NCI-H1694 (cell line): ENCODE measurements at regions not wholly inside any gene's neighbourhood (a gene's known extent, or its start where the extent isn't known, plus 50 kb on each side); places are given as distances from the start of the nearest gene placed in this dataset.

Experiments
- DNase-seq: peaks from one replicate; lab custom pipeline; 2025; lab: John Stamatoyannopoulos, UW

DNA sequence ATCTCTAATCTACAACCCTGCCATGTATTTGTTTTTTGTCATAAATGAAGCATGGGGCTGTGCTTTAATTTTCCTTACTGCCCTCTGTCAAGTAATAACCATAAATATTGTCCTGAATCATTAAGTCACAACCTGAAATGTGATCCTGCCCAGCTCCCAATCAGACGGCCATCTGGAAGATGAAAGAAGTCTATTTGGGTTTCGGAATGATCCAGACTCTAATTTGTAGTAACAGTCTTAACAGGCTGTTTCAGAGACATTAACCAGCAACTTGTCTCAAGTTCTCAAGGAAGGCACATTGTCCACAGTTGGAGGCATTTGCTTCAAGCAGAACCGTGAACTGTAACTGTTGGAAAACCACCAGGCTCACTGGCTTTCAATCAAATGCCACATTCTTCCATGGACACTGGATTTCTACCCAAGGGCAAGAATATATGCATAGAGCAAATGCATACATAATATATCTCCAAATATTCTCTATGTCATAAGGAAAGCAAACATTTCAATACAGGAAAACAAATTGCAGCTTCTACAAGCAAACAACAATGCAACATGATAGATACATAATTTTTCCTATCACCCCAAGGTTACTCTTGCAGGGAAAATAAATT, 405.2 kb upstream of the NPVF start:
- no peak for DNase-seq

DNA sequence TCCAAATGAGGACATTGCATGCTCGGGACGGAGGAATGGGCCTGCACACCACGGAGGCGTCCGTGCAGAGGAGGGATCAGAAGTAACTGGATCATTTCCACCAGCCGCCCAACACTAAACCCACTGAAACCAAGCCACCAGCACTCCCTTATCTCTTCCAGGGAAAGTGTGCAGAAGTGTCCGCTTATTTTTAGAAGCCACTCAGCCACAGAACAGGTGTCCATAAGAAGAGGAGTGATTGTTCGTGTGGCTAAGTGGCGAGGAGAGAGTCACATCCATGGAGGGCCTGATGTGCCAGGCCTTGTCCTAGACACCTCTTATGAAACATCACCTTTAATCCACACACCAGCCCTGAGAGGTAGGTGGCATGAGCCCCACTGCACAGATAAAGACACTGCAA, 407.9 kb upstream of the NPVF start:
- no peak for DNase-seq

DNA sequence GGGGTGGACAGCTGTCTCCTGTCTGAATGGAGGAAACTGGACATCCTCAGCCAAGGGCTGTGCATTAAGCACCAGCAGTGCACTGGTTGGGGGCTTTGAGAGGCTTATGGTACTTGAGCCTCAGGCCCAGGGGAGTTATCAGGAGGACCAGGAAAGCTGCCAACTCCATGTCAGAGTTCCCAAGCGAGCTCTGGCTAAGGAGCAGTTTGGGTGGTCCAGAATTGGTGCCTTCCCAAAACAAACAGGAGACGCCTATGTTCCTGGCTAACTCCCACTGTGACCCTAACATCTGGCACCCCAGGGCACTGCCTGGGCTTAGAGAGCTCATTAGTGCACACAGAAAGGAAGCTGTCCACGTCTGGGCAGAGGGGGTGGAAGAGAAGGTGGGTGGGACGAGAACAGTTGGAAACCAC, 408.6 kb upstream of the NPVF start:
- no peak for DNase-seq

DNA sequence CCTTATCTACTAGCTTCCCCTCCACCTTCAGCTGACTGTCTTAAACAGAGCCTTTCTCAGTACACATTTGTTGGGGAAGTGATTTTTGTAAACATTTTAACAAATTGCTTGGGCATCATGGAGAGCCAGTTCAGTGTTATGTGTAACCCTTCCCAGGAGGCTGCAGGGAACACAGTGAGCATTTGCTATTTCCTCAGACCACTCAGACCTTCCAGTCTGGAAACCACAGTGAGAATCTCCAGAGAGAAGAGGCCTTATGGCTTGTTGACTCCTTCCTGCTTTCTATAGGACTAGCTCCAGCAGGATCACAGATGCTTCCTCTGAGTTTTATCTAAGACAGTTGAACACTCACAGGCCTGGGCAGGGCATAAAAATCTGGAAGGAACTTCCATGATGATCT, 409.8 kb upstream of the NPVF start:
- no peak for DNase-seq

DNA sequence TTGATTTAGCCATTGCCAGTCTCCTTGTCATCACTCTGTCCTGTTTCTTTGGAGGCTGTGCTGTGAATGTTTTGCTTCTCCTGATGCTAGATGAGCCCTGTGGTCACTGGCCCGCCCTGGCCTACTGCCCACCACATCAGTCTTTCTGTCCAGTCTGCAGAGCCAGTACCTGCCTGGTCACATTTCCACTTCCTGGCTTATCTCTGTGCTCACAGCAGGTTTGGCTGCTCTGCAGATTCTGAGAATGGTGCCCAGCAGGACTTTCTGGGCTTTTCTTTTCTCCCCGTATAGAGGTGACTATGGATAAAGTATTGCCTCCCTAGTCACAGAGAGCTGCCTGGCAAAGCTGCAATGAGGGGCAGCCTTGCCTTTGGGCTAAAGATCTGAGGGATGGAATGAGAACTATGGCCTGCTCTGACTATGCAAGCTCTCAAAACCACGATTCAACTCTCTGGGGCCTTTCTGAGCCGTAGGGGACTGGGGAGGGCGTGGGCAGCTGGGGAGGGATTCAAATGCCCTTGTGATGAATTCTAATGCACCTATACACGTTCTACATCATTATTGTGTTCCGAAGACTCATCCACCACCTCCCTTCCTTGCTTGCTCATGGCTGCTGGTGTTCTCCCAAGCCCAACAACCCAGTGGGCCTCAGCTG, 410.4 kb upstream of the NPVF start:
- DNase-seq = no peak

DNA sequence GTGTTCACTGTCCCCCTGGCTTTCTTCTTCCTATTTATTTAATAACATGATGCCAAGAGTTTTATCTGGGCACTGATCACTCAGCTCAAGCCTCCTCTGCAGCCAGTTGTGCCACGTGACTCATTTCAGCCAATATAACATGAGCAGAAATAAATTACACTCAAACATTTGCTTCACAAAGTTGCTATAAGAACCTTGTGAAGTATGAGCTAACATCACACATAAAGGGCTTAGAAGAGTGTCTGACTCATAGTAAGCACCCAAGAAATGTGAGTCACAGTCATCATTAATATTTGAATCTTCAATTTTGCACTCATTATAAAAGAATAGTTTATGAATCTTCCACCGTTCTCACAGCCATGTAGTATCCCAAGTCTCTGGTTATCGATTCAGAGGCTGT, 414.6 kb upstream of the NPVF start:
- no peak for DNase-seq

DNA sequence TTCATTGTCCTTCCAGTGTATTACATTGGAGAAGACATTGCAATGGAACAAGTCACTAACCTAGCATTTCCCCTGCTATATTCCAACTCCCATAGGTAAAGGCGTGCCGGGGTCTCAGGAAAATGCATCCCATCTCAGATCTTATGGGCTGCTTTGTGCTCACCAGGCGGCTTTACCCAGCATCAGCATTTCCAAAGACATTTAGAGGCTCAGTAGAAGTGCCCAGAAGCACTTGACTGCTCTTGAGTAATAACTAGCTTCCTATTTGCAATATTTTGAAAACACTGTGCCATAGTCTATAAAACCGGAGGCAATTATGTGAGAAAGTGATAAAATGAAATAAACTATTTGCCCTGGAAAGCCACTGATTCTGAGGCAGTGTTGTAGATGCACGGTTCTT, 415.0 kb upstream of the NPVF start:
- no peak for DNase-seq

DNA sequence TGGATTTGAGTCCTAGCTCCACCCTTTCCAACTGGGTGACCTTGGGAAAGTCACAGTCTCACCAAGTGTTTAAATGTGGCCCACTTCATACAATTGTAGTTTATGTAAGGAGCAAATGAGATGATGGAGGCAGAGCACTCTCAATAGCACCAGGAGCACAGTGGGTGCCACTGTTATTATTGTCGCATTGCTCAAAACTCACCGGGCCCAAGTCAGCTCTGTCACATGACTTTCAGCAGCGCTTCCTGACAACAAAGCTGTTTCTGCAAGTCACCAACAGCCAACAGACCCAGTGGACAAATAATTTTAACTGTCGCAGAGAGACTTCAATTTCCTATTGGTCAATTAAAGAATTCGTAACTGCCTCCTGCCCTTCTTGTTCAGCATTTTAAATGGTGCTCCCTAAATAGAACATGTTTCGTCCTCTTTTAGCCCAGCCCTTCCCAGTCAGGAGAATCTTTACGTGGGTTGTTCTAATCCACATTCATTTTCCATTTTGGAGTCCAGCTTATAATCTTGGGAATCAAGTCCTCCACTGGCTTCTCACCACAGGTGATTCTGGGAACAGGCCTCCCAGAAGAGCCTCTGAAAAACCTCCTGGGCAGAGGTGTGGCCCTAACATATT, 415.6 kb upstream of the NPVF start:
- DNase-seq = no peak

DNA sequence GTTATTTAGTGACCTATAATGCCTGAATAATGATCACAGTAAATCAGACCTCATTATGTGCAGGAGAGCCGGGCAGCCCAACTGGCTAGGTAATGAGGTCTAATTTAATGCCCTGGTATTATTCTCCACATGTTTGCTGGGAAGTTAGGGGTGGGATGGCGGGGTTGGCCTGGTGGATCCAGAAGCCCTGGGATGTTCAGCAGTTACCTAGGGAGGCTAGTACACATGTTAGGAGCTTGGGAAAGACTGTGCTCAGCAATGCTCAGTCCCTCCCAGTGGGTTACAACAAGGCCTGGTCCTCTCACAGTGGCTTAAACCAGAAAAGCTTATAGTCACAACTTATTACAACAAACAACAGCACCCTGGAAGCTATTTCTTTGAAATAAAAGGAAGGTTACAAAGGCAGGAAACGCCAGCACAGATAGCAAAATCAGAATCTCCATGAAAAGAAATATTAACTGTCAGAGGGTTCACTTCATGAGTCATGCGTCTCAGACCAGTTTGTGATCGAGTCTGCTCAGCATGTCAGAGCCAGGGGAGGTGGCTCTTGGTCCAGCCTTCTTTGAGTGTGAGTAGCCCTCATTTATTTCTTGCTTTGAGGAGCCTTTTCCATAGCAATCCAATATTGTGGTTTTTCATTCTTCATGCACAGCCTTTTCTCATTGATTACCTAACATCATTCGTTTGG, 418.6 kb upstream of the NPVF start:
- DNase-seq = no peak

DNA sequence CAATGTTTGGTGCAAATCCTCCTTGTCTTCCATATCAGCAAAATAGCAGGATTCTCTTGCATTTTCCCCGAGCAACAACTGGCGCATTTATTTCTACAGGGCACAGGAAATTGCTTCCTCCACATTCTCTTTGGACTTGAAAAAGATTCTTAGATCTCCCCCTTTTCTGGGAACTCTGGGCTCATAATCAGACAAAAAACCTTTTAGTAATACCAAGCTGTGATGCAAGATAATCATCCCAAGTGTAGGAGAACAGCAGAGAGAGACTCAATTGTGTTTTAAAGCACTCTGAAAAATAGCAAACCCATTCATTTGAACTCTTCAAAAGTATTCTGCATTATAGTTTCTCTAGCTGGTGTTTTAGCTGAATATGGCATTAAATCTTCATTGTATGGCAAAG, 419.6 kb upstream of the NPVF start:
- DNase-seq = no peak

DNA sequence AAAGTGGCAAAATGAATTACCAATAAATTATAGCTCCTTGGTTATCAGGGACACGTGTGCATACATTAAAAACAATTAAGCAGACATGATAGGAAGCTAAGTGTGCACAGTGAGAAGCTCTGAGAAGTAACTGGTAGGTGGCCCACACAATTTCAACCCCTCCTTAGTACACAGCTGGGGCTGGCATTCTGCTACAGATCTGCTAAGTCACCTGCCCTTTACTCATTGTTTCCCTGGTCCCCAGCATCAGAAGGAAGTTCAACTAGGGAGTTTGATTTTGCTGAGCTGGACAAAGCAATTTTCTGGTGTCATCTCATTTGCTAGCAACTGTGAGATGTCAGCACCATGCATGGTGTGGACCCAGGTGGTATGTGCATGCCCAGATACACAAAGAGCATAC, 424.1 kb upstream of the NPVF start:
- no peak for DNase-seq

DNA sequence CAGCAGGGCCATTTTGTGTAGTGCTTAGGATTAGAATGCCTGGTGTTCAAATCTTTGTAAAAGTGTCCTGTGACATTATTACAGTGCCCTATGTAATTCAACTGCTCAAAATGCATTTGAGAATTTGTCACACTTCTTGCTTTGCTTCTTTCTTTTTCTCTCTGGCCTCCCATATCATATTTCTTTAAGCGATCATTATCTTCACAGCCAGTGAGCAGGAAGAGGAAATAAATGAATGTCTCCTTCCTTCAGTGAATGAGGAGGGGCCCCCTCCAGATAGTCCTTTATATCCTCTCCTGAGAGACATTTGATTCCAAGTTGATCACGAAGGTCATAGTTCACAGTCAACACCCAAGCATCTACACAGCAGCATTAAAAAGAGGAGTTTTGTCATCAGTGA, 425.1 kb upstream of the NPVF start:
- DNase-seq = no peak

DNA sequence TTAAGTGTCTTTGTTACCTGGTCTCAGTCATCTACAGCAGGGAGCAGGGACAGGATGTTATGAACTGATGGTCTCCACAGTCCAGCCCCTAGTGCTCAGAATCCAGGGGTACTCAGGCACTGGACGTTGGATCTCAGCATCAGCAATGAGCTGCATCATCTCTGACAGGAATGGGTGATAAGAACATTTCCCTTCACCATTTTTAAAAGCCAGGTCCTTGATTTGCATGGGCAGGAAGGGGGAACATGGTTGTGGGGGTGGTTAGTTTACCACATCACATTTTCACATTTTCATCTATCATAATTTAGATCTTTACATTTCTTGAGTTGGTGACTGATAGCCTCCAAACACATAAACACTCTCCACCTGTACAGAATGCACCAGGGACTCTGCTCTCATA, 427.8 kb upstream of the NPVF start:
- DNase-seq = no peak

DNA sequence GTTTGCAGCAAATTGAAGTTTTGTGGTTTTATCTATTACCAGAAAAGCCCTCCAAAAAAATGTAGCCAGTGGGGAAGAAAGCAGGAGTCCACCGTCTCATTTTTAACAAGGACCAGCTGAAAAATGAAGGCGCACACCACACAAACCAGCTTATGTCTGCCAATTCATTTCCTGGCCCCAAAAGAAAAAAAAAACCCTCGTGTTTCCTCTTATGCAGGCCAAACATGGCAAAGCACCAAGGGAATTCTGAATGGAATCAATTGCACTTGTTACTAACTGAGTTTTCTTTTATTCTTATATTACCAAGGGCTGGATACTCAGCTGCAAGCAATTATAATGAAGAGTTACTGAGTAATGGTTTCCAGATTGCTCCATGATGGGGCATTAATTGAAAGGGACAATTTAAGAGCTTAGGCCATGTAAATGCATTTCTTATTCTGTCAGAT, 428.3 kb upstream of the NPVF start:
- DNase-seq = no peak

DNA sequence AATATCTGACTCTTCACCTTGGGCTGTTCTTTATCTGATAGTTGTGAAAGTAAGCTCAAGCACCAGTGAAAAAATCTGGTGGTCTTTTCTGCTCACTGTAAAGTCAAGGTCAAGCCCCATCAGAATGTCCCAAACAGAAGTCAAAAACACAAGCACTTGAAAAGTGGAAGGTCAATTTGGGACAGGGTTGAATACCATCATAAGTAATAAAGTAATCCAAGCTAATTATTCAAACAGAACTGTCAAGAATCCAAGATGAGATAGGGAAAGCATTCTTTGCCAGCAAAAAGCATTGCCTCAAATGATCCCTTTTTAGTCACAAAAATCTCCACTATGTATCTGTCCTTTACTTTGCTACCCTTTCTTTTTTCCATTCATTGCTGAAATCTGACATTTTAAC, 430.1 kb upstream of the NPVF start:
- no peak for DNase-seq

DNA sequence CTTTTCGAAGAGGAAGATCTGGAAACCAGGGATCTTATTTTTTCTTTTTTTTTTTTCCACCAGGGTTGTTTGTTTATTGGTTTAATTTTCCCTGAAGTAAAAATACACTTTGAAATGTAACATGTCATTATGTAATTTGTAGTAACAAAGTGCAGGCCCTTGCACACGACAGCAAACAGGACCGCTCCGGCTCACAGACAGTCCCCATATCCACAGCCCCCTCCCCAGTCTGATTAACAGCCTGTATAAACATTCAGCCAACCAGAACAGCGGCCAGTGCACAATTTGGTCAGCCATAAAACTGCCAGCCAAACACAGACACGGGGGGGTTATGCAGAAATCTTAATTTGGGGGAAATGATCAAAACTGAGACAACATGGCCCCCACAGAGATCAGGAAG, 431.6 kb upstream of the NPVF start:
- no peak for DNase-seq

DNA sequence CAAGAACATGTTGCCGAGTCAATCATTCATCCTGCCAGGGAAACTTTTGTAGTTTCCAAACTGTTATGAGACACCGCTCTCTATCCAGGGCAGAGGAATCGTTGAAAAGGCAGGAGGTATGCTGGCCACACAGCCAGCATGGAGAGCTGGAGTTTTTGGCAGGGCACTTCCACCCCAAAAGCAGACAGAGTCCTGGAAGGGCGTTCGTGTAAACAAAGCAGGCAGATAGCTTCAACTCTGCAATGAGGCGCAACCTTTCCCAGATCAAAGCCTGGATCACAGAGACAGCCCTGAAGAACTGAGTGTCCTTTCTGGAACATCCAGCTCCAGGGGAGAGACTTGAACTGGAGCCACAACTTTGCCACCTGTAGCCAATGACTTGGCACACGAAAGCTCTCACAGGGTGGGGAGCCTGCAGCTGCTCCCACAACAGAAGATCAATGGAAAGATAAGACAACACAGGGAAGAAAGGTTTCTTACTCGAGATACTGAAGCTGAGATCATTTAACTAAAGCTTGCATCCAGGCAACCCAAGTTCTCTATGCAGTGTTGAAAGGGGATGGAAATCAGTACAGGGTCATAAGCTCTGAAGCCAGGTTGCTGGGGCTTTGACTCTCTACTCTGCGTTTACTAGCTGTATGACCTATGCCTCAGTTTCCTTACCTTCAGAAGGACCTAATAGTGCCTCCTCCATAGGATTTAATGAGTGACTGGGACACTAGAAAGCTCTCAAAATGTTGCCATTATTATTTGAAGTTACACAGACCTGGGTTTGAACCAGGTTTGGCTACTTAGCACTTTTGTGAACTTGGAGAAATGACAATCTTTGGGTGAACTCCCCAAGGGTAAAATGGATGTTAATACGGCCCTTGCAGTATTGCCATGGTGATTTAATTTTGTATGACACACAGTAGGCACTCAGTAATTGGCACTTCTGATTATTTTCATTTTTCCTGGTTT, 434.8 kb upstream of the NPVF start:
- no peak for DNase-seq

DNA sequence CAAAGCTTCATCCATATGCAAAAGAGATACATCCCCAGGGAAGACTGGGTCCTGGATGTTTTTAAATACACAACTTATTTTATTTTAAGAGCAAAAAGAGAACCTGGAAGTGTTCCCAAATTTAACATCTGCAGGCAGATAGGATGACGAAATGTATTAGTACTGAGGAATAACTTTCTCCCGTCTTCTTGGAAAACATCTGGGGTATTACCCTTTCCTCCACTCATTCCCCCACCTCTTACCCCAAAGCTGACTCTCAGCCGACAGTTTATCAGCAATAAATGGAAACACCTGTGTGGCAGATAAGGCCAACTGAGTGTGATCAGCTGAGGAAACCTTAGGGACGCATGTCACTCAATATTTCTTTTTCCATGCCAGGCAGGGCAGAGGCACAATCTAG, 435.6 kb upstream of the NPVF start:
- no peak for DNase-seq

DNA sequence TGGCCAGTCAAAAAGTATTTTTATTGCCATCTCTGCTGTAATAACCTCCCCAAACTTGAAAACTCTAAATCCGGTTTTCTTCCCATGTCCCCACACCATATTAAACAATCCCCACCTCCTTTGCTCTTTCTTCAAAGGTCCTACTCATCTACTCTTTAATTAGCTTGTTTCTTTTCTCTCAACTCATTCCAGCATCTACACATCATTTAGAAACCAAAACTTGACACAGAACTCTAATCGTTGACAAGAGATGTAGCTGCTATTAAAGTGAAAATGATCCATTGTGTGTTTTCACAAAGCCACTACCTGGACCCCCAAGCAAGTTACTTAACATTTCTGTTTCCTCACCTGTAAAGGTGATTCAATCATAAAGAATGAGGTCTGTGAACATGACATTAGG, 436.3 kb upstream of the NPVF start:
- DNase-seq = no peak

DNA sequence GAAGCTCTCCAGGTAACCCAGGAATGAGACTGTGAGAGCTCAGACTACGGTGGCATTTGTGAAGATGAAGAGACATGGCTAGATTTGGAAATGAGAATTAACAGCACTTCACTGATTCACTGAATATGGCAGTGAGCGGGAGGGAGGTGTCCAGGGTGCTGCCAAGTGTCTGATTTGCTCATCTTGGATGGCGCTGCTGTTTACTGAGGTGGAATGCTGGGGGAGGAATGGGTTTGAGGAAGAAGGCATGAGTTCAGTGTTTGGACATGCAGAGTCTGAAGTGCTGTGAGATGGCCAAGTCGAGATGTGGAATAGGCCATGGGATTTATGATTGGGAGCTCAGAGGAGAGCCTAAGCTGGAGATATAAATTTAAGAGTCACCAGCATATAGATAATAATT, 437.1 kb upstream of the NPVF start:
- no peak for DNase-seq

DNA sequence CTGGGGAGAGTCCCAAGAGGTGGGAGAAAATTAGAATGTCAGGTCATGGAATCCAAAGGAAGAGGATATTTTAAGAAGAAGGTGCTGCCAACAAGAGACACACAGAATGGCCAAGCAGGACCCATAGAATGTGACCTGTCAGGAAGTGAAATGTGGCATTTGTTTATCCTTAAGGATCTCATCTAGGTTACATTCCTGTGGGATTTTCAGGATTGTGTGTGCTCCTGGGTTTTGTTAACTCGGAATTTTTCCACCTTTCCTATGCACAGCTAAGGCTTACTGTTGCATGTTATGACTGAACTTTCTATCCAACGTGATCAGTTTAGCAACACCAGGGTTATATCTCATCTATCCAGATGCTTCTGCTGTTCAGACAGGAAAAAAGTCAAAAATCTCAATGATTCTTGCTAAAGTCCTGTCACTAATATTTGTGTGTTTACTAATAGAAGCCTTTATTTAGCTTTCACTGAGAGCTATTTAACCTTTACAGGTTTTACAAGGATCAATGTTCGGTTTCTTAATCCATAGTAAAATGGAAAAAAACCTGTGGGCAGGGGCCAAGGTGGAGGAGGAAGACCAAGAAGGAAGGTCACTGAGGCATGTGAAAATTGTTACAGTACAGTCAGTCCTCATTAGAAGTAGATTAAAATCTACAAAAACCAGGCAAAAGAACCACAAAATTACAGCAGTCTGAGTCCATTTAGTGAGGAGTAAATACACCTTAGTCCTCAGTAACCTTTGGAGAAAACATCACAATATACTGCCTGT, 437.8 kb upstream of the NPVF start:
- no peak for DNase-seq
